Caco-2 (cell line): ENCODE measurements at regions not wholly inside any gene's neighbourhood (a gene's known extent, or its start where the extent isn't known, plus 50 kb on each side); places are given as distances from the start of the nearest gene placed in this dataset.

ENCODE experiments used
- BruUV-seq: library from RNA; stranded (reverse); fragments of 400-500 nt; replicated peaks from 2 replicates; lab custom pipeline; 2021; lab: Mats Ljungman, UMichigan
- CTCF ChIA-PET: fragments of 300-600 bp; sonication (Branson Sonifier 250); formaldehyde crosslinking; loops from one replicate; lab custom pipeline; 2022; ENCODE audit warnings: antibody characterized with exemption; lab: Charles Lee
- POLR2A ChIA-PET: fragments of 300-600 bp; sonication (Branson Sonifier 250); formaldehyde crosslinking; loops from one replicate; lab custom pipeline; 2022; ENCODE audit warnings: antibody characterized with exemption; lab: Charles Lee
- DNase-seq, 2 experiments: peaks; one replicate each; pipeline versions ENCODE4 v3.0.0 to v3.0.0-alpha.2; 2020 to 2022
- H3K27me3 ChIP-seq: replicated peaks from 2 replicates; pipeline ENCODE4 v1.6.0; 2011; ENCODE audit warnings: low read length; ENCODE audit not compliant: control insufficient read depth, insufficient read depth
- H3K36me3 ChIP-seq: 2 replicates; pipeline ENCODE4 v1.5.1; 2011; ENCODE audit warnings: low read length; ENCODE audit not compliant: control insufficient read depth, insufficient read depth
- H3K4me1 ChIP-seq: fragments of 250-450 bp; sonication (Bioruptor Pico); 2 replicates; pipeline ENCODE4 v1.5.1; 2020; ENCODE audit warnings: mild to moderate bottlenecking
- H3K4me3 ChIP-seq: 2 replicates; pipeline ENCODE4 v1.5.1; 2011; ENCODE audit warnings: low read depth, mild to moderate bottlenecking, control low read depth, low read length
- H3K9me3 ChIP-seq: fragments of 250-450 bp; sonication (Bioruptor Pico); 2 replicates; pipeline ENCODE4 v1.5.1; 2020; ENCODE audit warnings: mild to moderate bottlenecking, moderate library complexity
- H3K27ac Mint-ChIP-seq: one replicate; pipeline ENCODE4 v1.8.0; 2022; ENCODE audit warnings: mixed read lengths; ENCODE audit not compliant: unreplicated experiment
- H3K27me3 Mint-ChIP-seq: one replicate; pipeline ENCODE4 v1.8.0; 2022; ENCODE audit warnings: mixed read lengths; ENCODE audit not compliant: insufficient read depth, unreplicated experiment
- H3K36me3 Mint-ChIP-seq: one replicate; pipeline ENCODE4 v1.8.0; 2022; ENCODE audit warnings: mild to moderate bottlenecking, mixed read lengths; ENCODE audit not compliant: insufficient read depth, unreplicated experiment
- H3K4me1 Mint-ChIP-seq: one replicate; pipeline ENCODE4 v1.8.0; 2022; ENCODE audit warnings: low read depth, mixed read lengths; ENCODE audit not compliant: unreplicated experiment
- H3K4me3 Mint-ChIP-seq: one replicate; pipeline ENCODE4 v1.8.0; 2022; ENCODE audit warnings: mild to moderate bottlenecking, moderate library complexity, mixed read lengths; ENCODE audit not compliant: unreplicated experiment
- H3K9me3 Mint-ChIP-seq: one replicate; pipeline ENCODE4 v1.8.0; 2022; ENCODE audit warnings: mixed read lengths; ENCODE audit not compliant: unreplicated experiment
- CTCF ChIP-seq, 2 experiments: fragments of 200-600 bp in 1 of 2; IDR thresholded peaks; 1 replicate in 1 of 2; 2 replicates in 1 of 2; pipeline versions ENCODE4 v1.5.1 to v1.8.0; 2011 to 2022; ENCODE audit warnings: antibody characterized with exemption in 1 of 2, control low read depth in 1 of 2, inconsistent platforms in 1 of 2, low read depth in 1 of 2, low read length in 1 of 2, mild to moderate bottlenecking in 1 of 2, moderate library complexity in 1 of 2; ENCODE audit not compliant: insufficient read depth in 1 of 2, severe bottlenecking in 1 of 2, unreplicated experiment in 1 of 2
- intact Hi-C: fragments of 100-400 bp; cut with micrococcal nuclease; formaldehyde crosslinking; loops from one replicate; pipeline ENCODE4 v1.10.0; 2022; ENCODE audit not compliant: unreplicated experiment

GRCh38 chr21:35397781-35398180 is 348.7 kb upstream of the RUNX1 start:
- H3K4me3 Mint-ChIP-seq: no peak overlapping the region
- ChIA-PET POLR2A (no interaction called here), CTCF (no interaction called here)
- Histone ChIP-seq H3K9me3 (no peaks in the 10 kb centered on the region), H3K27me3 (no peaks in the 10 kb centered on the region), H3K36me3 (no peaks in the 10 kb centered on the region), H3K4me1 (0 out of 2 replicates have a peak, but pooled peaks cover 4% of the 10 kb centered on the region), H3K4me3 (no peak overlapping the region)
- DNase-seq: no peak
- H3K4me1 Mint-ChIP-seq: no peaks in the 10 kb centered on the region
- H3K27ac Mint-ChIP-seq: no peak overlapping the region
- no peaks in the 10 kb centered on the region for H3K36me3 Mint-ChIP-seq
- no TSS peak for BruUV-seq
- H3K27me3 Mint-ChIP-seq: no peaks in the 10 kb centered on the region
- intact Hi-C loops: no loop called here
- TF ChIP-seq CTCF (IDR thresholded peaks at IDR 0.05; ENCODE audit: insufficient read depth in 1 of 2, low read depth in 1 of 2, low read length in 1 of 2, severe bottlenecking in 1 of 2, unreplicated experiment in 1 of 2): no peak
- H3K9me3 Mint-ChIP-seq: peaks cover 9% of the 10 kb centered on the region

GRCh38 chr21:35396655-35397054 is 347.6 kb upstream of the RUNX1 start:
- intact Hi-C loops: no loop called here
- H3K36me3 Mint-ChIP-seq: no peaks in the 10 kb centered on the region
- DNase-seq: no peak
- no TSS peak for BruUV-seq
- ChIA-PET CTCF (no interaction called here), POLR2A (no interaction called here)
- H3K27ac Mint-ChIP-seq: no peak overlapping the region
- TF ChIP-seq CTCF (IDR thresholded peaks at IDR 0.05; ENCODE audit: insufficient read depth in 1 of 2, low read depth in 1 of 2, low read length in 1 of 2, severe bottlenecking in 1 of 2, unreplicated experiment in 1 of 2): no peak
- 0 out of 2 replicates have a peak, but pooled peaks cover 4% of the 10 kb centered on the region for H3K4me1 ChIP-seq
- H3K4me3 Mint-ChIP-seq: no peak overlapping the region
- H3K9me3 Mint-ChIP-seq: peaks cover 9% of the 10 kb centered on the region
- no peaks in the 10 kb centered on the region for H3K27me3 Mint-ChIP-seq
- no peaks in the 10 kb centered on the region for H3K36me3 ChIP-seq
- H3K4me3 ChIP-seq: no peak overlapping the region
- H3K9me3 ChIP-seq: no peaks in the 10 kb centered on the region
- H3K4me1 Mint-ChIP-seq: no peaks in the 10 kb centered on the region
- H3K27me3 ChIP-seq: no peaks in the 10 kb centered on the region

GRCh38 chr21:35395728-35396127 is 346.6 kb upstream of the RUNX1 start:
- H3K4me1 Mint-ChIP-seq: no peaks in the 10 kb centered on the region
- Histone ChIP-seq H3K9me3 (no peaks in the 10 kb centered on the region), H3K27me3 (no peaks in the 10 kb centered on the region), H3K4me1 (0 out of 2 replicates have a peak, but pooled peaks cover 4% of the 10 kb centered on the region), H3K36me3 (no peaks in the 10 kb centered on the region), H3K4me3 (no peak overlapping the region)
- no peak overlapping the region for H3K4me3 Mint-ChIP-seq
- peaks cover 9% of the 10 kb centered on the region for H3K9me3 Mint-ChIP-seq
- no peaks in the 10 kb centered on the region for H3K36me3 Mint-ChIP-seq
- H3K27me3 Mint-ChIP-seq: no peaks in the 10 kb centered on the region
- no TSS peak for BruUV-seq
- intact Hi-C loops: no loop called here
- ChIA-PET POLR2A (no interaction called here), CTCF (no interaction called here)
- TF ChIP-seq CTCF (IDR thresholded peaks at IDR 0.05; ENCODE audit: insufficient read depth in 1 of 2, low read depth in 1 of 2, low read length in 1 of 2, severe bottlenecking in 1 of 2, unreplicated experiment in 1 of 2): no peak
- DNase-seq: no peak
- H3K27ac Mint-ChIP-seq: peak overlapping the region; percentile 61
